Fibroblast of lung (primary cell): ENCODE measurements at regions not wholly inside any gene's neighbourhood (a gene's known extent, or its start where the extent isn't known, plus 50 kb on each side); places are given as distances from the start of the nearest gene placed in this dataset.

Source experiments
- EZH2 ChIP-seq: IDR thresholded peaks from 2 replicates; pipeline ENCODE4 v1.5.1; 2012; ENCODE audit warnings: low read length, control low read depth, mild to moderate bottlenecking; ENCODE audit errors: missing control alignments
- TF ChIP-seq, protein P1 (sequence below), 2 donors: IDR thresholded peaks in 1 of 2; conservative IDR thresholded peaks in 1 of 2; 1 replicate in 1 of 2; 2 replicates in 1 of 2; pipeline ENCODE4 v1.5.1; 2011 to 2012; ENCODE audit warnings: low read length in 2 of 2, control low read depth in 1 of 2, inconsistent platforms in 1 of 2, low read depth in 1 of 2, mild to moderate bottlenecking in 1 of 2

DNA sequence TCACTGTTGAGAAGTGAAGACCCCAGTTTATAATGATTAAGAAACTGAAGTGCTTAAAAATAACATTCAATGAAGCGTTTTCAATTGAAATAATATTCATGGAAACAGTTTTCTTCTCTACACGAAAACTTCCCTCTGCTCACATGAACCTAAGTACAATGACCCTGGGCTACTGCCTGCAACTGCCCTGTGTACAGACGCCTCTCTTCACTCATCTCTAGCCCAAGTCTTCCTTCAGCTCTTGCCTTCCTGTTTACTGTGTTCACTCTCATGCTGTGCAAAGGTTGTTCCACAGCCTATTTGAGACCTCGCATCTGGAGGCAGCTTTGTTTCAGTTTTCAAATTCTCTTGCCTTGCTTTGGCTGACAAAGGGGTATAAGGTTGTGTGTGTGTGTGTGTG is 100.8 kb downstream of the GRIN2B start:
- TF ChIP-seq, protein P1, sequence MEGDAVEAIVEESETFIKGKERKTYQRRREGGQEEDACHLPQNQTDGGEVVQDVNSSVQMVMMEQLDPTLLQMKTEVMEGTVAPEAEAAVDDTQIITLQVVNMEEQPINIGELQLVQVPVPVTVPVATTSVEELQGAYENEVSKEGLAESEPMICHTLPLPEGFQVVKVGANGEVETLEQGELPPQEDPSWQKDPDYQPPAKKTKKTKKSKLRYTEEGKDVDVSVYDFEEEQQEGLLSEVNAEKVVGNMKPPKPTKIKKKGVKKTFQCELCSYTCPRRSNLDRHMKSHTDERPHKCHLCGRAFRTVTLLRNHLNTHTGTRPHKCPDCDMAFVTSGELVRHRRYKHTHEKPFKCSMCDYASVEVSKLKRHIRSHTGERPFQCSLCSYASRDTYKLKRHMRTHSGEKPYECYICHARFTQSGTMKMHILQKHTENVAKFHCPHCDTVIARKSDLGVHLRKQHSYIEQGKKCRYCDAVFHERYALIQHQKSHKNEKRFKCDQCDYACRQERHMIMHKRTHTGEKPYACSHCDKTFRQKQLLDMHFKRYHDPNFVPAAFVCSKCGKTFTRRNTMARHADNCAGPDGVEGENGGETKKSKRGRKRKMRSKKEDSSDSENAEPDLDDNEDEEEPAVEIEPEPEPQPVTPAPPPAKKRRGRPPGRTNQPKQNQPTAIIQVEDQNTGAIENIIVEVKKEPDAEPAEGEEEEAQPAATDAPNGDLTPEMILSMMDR (conservative IDR thresholded peaks at IDR 0.05 in 1 of 2, IDR thresholded peaks at IDR 0.05 in 1 of 2; ENCODE audit: low read depth in 1 of 2, low read length in 2 of 2), result no peak
- no peak for TF ChIP-seq EZH2
